Right renal cortex interstitium (tissue), 3 donors: ENCODE measurements at regions not wholly inside any gene's neighbourhood (a gene's known extent, or its start where the extent isn't known, plus 50 kb on each side); places are given as distances from the start of the nearest gene placed in this dataset.

ENCODE experiments used
- DNase-seq, 3 donors: peaks; one replicate each; pipeline ENCODE4 v3.0.0-alpha.2; 2013; ENCODE audit warnings: low read depth in 3 of 3, low spot score in 2 of 3

GRCh38 chr10:130834170-130834569 is 477.4 kb downstream of the TCERG1L start:
- DNase-seq, result no peak

GRCh38 chr10:130834573-130834972 is 476.9 kb downstream of the TCERG1L start:
- no peak for DNase-seq

GRCh38 chr10:130835068-130835467 is 476.5 kb downstream of the TCERG1L start:
- no peak for DNase-seq

GRCh38 chr10:130836344-130836743 is 475.2 kb downstream of the TCERG1L start:
- no peak for DNase-seq

GRCh38 chr10:130843051-130843653 is 468.4 kb downstream of the TCERG1L start:
- DNase-seq, result no peak

GRCh38 chr10:130844310-130844709 is 467.2 kb downstream of the TCERG1L start:
- DNase-seq, result no peak

- DNase-seq, result no peak
Observed at GRCh38 chr10:130847170-130847569, 464.4 kb downstream of the TCERG1L start.

GRCh38 chr10:130848855-130849254 is 462.7 kb downstream of the TCERG1L start:
- DNase-seq, result no peak

- no peak for DNase-seq
Observed at GRCh38 chr10:130854151-130854550, 457.4 kb downstream of the TCERG1L start.

- no peak for DNase-seq
Observed at GRCh38 chr10:130857631-130858295, 453.8 kb downstream of the TCERG1L start.

GRCh38 chr10:130858626-130859025 is 452.9 kb downstream of the TCERG1L start:
- no peak for DNase-seq

GRCh38 chr10:130859427-130859826 is 452.1 kb downstream of the TCERG1L start:
- DNase-seq, result no peak

- no peak for DNase-seq
Observed at GRCh38 chr10:130862122-130862521, 449.4 kb downstream of the TCERG1L start.

GRCh38 chr10:130862626-130863025 is 448.9 kb downstream of the TCERG1L start:
- DNase-seq, result no peak

GRCh38 chr10:130863044-130863443 is 448.5 kb downstream of the TCERG1L start:
- no peak for DNase-seq

GRCh38 chr10:130864961-130865818 is 446.3 kb downstream of the TCERG1L start:
- no peak for DNase-seq

GRCh38 chr10:130866857-130867256 is 444.7 kb downstream of the TCERG1L start:
- no peak for DNase-seq

GRCh38 chr10:130867446-130868194 is 443.9 kb downstream of the TCERG1L start:
- no peak for DNase-seq

- no peak for DNase-seq
Observed at GRCh38 chr10:130869179-130869841, 442.2 kb downstream of the TCERG1L start.

GRCh38 chr10:130871406-130871805 is 440.1 kb downstream of the TCERG1L start:
- DNase-seq, result no peak
